ENCODE measurements at regions not wholly inside any gene's neighbourhood (a gene's known extent, or its start where the extent isn't known, plus 50 kb on each side); places are given as distances from the start of the nearest gene placed in this dataset.

DNA sequence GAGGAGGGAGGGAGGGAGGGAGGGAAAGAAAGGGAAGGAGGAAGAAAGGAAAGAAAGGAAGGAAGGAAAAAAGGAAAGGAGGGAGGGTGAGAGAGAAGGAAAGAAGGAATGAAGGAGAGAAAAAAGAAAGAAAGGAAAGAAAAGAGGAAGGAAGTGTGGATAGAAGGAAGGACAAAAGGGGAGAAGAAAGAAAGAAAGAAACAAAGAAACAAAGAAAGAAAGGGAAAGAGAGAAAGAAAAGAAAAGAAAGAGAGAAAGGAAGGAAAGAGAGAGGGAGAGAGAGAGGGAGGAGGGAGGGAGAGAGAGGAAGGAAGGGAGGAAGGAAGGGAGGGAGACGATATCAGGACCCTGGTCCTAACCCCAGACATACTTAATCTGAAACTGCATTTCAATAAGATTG, 146.2 kb upstream of the ZC3H11B start:
- H3K4me3 ChIP-seq (ENCODE audit: low read depth, low read length): no peak overlapping the region
- DNase-seq (ENCODE audit: low read depth): no peak
- TF ChIP-seq, protein P1, sequence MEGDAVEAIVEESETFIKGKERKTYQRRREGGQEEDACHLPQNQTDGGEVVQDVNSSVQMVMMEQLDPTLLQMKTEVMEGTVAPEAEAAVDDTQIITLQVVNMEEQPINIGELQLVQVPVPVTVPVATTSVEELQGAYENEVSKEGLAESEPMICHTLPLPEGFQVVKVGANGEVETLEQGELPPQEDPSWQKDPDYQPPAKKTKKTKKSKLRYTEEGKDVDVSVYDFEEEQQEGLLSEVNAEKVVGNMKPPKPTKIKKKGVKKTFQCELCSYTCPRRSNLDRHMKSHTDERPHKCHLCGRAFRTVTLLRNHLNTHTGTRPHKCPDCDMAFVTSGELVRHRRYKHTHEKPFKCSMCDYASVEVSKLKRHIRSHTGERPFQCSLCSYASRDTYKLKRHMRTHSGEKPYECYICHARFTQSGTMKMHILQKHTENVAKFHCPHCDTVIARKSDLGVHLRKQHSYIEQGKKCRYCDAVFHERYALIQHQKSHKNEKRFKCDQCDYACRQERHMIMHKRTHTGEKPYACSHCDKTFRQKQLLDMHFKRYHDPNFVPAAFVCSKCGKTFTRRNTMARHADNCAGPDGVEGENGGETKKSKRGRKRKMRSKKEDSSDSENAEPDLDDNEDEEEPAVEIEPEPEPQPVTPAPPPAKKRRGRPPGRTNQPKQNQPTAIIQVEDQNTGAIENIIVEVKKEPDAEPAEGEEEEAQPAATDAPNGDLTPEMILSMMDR (IDR thresholded peaks at IDR 0.05; ENCODE audit: insufficient read depth, low read depth, low read length): no peak

DNA sequence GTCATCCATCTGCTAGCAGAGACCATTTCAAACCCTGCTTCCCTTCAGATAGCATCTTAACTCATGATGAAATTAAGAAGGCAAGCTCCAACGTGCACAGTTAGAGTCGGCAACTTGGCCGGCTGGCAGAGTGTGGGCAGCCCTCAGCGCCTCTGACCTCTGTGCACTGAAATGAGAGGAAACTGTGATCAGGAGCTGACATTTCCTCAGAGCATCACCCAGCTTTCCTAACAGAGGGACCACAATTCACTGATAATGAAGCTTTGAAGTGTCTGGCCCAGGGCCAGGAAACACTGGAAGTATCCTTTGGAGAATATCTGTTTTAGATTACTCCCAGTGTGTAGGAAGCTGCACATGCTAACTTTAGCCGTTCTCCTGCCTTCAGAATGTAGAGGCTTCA, 145.0 kb upstream of the ZC3H11B start:
- TF ChIP-seq, protein P1 (IDR thresholded peaks at IDR 0.05; ENCODE audit: insufficient read depth, low read depth, low read length): no peak
- no peak overlapping the region for H3K4me3 ChIP-seq (ENCODE audit: low read depth, low read length)
- peak; percentile 23 for DNase-seq (ENCODE audit: low read depth)

DNA sequence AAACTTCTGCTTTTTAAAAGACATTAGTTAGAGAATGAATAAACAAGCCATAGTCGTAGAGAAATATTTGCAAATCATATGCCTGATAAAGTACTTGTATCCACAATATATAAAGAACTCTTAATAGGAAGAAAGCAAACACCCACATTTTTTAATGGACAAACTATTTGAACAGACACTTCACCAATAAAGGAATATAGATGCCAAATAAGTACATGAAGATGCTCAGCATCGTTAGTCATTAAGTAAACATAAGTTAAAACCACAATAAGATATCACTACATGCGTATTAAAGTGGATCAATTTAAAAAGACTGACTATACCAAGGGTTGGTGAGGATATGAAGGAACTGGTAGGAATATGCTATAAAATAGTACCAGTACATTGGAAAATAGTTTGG, 142.3 kb upstream of the ZC3H11B start:
- DNase-seq (ENCODE audit: low read depth): no peak
- H3K4me3 ChIP-seq (ENCODE audit: low read depth, low read length): no peak overlapping the region
- TF ChIP-seq, protein P1 (IDR thresholded peaks at IDR 0.05; ENCODE audit: insufficient read depth, low read depth, low read length): no peak

DNA sequence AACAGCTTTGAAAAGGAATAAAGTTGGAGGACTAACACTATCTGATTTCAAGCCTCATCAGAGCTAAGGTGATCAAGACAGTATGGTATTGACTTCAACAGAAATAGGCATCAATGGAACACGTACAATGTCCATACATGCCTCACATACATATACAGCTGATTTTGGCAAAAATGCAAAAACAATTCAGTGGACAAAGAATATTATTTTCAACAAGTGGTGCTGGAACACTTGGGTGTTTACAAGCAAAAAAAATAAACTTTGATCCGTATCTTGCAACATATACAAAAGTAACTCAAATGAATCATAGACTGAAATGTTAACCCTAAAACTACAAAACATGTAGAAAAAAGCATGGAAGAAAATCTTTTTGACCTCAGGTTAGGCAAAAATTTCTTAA, 141.9 kb upstream of the ZC3H11B start:
- DNase-seq (ENCODE audit: low read depth): no peak

DNA sequence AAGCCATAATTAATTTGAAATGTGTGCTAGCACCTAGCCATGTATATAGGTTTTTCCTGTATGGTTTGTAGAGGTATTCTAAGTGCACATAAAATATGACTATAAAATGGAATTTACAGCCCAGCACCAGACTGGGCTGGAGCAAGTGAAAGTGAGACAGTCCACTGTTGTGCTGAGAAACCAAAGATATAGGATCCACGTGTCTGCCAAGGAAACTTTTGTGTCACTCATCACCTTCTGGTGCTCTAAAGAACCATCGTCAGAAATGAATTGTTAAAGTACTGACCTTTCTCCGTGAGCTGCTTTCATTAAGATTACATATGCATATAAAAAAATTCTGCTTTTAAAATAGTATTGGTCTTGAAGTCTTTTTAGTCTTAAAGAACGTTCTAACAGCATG, 141.0 kb upstream of the ZC3H11B start:
- TF ChIP-seq, protein P1 (IDR thresholded peaks at IDR 0.05; ENCODE audit: insufficient read depth, low read depth, low read length): no peak
- H3K4me3 ChIP-seq (ENCODE audit: low read depth, low read length): no peak overlapping the region
- no peak for DNase-seq (ENCODE audit: low read depth)

More for the DNA sequence above, 141.9 kb upstream of the ZC3H11B start:
- no peak overlapping the region for H3K4me3 ChIP-seq (ENCODE audit: low read depth, low read length)
- TF ChIP-seq, protein P1 (IDR thresholded peaks at IDR 0.05; ENCODE audit: insufficient read depth, low read depth, low read length): no peak

DNA sequence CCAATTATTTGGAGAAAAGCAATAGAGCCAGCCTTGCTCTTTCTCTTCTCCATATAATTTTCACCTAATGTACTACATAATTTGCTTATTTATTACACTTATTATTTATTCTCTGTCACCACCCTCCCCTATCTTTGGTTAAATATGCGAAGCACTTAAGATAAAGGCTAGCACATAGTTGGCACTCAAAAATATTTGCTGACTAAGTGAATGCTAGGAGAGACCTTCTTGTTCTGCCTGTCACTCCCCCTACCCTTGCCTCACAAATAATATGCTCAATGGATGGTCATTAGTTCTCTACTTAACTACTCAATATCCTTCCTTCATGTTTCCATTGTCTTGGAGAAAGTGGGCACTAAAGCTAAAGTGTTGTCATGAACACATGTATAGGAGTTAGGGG, 139.7 kb upstream of the ZC3H11B start:
- no peak for DNase-seq (ENCODE audit: low read depth)
- H3K4me3 ChIP-seq (ENCODE audit: low read depth, low read length): no peak overlapping the region
- TF ChIP-seq, protein P1 (IDR thresholded peaks at IDR 0.05; ENCODE audit: insufficient read depth, low read depth, low read length): no peak

DNA sequence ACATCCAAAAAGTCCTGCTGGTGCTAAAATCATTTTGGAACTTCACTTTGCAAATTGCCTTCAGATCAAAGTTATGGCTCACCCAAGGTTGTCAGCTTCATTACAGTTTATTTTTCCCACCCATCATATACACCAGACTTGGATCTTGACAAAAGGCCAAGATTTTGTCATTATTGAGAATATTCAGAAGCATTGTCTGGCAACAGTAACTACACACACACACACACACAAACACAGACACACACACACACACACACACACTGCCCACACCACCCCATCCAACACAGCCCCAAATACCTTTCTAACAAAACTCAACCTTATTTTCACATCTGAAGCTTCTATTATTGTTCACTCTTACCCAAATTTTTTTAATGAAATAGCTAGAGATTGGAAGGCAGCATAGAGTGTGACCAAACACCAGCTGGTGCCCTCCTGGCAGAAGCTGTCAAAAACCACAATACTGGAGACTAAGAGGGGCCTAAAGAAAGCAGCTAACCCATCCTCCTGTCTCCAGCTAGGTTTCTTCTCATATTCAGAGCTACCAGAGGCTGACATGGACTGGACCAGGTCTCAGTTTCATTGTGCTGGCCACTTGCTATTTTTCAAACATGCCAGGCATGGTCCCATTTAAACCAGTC, 139.1 kb upstream of the ZC3H11B start:
- DNase-seq (ENCODE audit: low read depth): no peak
- TF ChIP-seq, protein P1 (IDR thresholded peaks at IDR 0.05; ENCODE audit: insufficient read depth, low read depth, low read length): no peak
- no peak overlapping the region for H3K4me3 ChIP-seq (ENCODE audit: low read depth, low read length)

Measured in fibroblast of villous mesenchyme (primary cell).